ENCODE measurements at regions not wholly inside any gene's neighbourhood (a gene's known extent, or its start where the extent isn't known, plus 50 kb on each side); places are given as distances from the start of the nearest gene placed in this dataset.

- H3K4me1 ChIP-seq = no peaks in the 10 kb centered on the region
- H3K36me3 ChIP-seq = no peaks in the 10 kb centered on the region
- no peaks in the 10 kb centered on the region for H3K27me3 ChIP-seq
- H3K9me3 ChIP-seq = no peaks in the 10 kb centered on the region
- ATAC-seq = no peak
- TF ChIP-seq CTCF (IDR thresholded peaks at IDR 0.05) = no peak
- no peak for TF ChIP-seq EP300 (IDR thresholded peaks at IDR 0.05)
- no peak for TF ChIP-seq POLR2AphosphoS5 (IDR thresholded peaks at IDR 0.05)
- TF ChIP-seq POLR2A (IDR thresholded peaks at IDR 0.05) = no peak
- no peak overlapping the region for H3K27ac ChIP-seq
- no peak overlapping the region for H3K4me3 ChIP-seq
- WGBS, 2 donors (ENCODE audit: low coverage in 1 of 2) = 80 to 100% methylated on average over 1 of the region's 1 CpG
These were observed 429.3 kb downstream of the PCDH20 start for GRCh38 chr13:60986301-60986700.

GRCh38 chr13:60981407-60981806 lies 434.2 kb downstream of the PCDH20 start:
- Histone ChIP-seq H3K27me3 (no peaks in the 10 kb centered on the region), H3K4me1 (no peaks in the 10 kb centered on the region), H3K36me3 (no peaks in the 10 kb centered on the region), H3K9me3 (peaks cover 0 to 4% (median 0%) of the 10 kb centered on the region in 3 donors), H3K27ac (no peak overlapping the region), H3K4me3 (no peak overlapping the region)
- ATAC-seq = no peak
- 80 to 87% methylated on average over 1 to 3 of the region's 3 CpGs for WGBS, 2 donors (ENCODE audit: low coverage in 1 of 2)
- TF ChIP-seq CTCF (IDR thresholded peaks at IDR 0.05) (no peak), POLR2A (IDR thresholded peaks at IDR 0.05) (no peak), POLR2AphosphoS5 (IDR thresholded peaks at IDR 0.05) (no peak), EP300 (IDR thresholded peaks at IDR 0.05) (no peak)

- H3K27me3 ChIP-seq = no peaks in the 10 kb centered on the region
- no peak overlapping the region for H3K4me3 ChIP-seq
- H3K4me1 ChIP-seq = no peaks in the 10 kb centered on the region
- TF ChIP-seq EP300 (IDR thresholded peaks at IDR 0.05) (no peak), POLR2AphosphoS5 (IDR thresholded peaks at IDR 0.05) (no peak), POLR2A (IDR thresholded peaks at IDR 0.05) (no peak), CTCF (IDR thresholded peaks at IDR 0.05) (no peak)
- H3K36me3 ChIP-seq = no peaks in the 10 kb centered on the region
- H3K9me3 ChIP-seq = peaks cover 0 to 4% (median 0%) of the 10 kb centered on the region in 3 donors
- no peak overlapping the region for H3K27ac ChIP-seq
- ATAC-seq = no peak
These were observed 439.3 kb downstream of the PCDH20 start for GRCh38 chr13:60976367-60976766.

- Histone ChIP-seq H3K4me3 (no peak overlapping the region), H3K9me3 (no peaks in the 10 kb centered on the region), H3K27ac (no peak overlapping the region), H3K36me3 (no peaks in the 10 kb centered on the region), H3K4me1 (no peaks in the 10 kb centered on the region), H3K27me3 (no peaks in the 10 kb centered on the region)
- TF ChIP-seq EP300 (IDR thresholded peaks at IDR 0.05) (no peak), POLR2A (IDR thresholded peaks at IDR 0.05) (no peak), POLR2AphosphoS5 (IDR thresholded peaks at IDR 0.05) (no peak), CTCF (IDR thresholded peaks at IDR 0.05) (no peak)
- WGBS, 2 donors (ENCODE audit: low coverage in 1 of 2) = 21 to 32% methylated on average over 1 of the region's 1 CpG
- no peak for ATAC-seq
These were observed 441.4 kb downstream of the PCDH20 start for GRCh38 chr13:60974296-60974695.

- Histone ChIP-seq H3K27ac (no peak overlapping the region), H3K4me3 (no peak overlapping the region), H3K27me3 (no peaks in the 10 kb centered on the region), H3K4me1 (no peaks in the 10 kb centered on the region), H3K36me3 (no peaks in the 10 kb centered on the region), H3K9me3 (no peaks in the 10 kb centered on the region)
- TF ChIP-seq POLR2AphosphoS5 (IDR thresholded peaks at IDR 0.05) = no peak
- no peak for TF ChIP-seq CTCF (IDR thresholded peaks at IDR 0.05)
- TF ChIP-seq POLR2A (IDR thresholded peaks at IDR 0.05) = no peak
- no peak for TF ChIP-seq EP300 (IDR thresholded peaks at IDR 0.05)
- no peak for ATAC-seq
- 71 to 76% methylated on average over 4 to 6 of the region's 6 CpGs for WGBS, 2 donors (ENCODE audit: low coverage in 1 of 2)
These were observed 442.1 kb downstream of the PCDH20 start for GRCh38 chr13:60973529-60973928.

All from gastroesophageal sphincter (tissue), 4 donors.